Stimulated activated naive CD8-positive, alpha-beta T cell treated with anti-CD3 and anti-CD28 coated beads, Interleukin-15, Interleukin-2, amounts not matched to agents 100 U/mL and 50 U/mL, for 24 hours (primary cell): ENCODE measurements at regions not wholly inside any gene's neighbourhood (a gene's known extent, or its start where the extent isn't known, plus 50 kb on each side); places are given as distances from the start of the nearest gene placed in this dataset.

ENCODE experiments used
- ATAC-seq: fragments of 150-1000 bp; cut with Tn5 transposase; one replicate; pipeline ENCODE4 v1.10.0; 2021
- DNase-seq: peaks from one replicate; pipeline ENCODE4 v3.0.0; 2021

DNA sequence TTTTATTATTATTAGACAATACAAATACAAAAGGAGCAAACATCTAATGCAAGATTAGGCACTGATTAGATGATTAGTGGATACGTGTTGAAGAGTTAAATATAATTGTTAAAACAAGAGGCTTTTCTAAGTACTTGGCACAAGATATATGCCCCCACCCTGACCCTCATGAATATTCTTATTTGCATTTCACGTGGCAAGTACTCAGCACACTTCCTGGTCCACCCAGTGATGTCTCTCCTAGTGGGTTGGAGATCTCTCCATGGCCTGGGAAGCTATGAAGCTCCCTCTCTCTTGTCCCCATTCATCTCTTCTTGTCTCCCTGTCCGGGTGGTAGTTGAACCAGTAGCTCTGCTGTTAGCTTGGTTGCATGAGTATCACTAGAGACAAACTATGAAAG is 375.3 kb downstream of the ADRA2A start:
- no peak for ATAC-seq
- no peak for DNase-seq

DNA sequence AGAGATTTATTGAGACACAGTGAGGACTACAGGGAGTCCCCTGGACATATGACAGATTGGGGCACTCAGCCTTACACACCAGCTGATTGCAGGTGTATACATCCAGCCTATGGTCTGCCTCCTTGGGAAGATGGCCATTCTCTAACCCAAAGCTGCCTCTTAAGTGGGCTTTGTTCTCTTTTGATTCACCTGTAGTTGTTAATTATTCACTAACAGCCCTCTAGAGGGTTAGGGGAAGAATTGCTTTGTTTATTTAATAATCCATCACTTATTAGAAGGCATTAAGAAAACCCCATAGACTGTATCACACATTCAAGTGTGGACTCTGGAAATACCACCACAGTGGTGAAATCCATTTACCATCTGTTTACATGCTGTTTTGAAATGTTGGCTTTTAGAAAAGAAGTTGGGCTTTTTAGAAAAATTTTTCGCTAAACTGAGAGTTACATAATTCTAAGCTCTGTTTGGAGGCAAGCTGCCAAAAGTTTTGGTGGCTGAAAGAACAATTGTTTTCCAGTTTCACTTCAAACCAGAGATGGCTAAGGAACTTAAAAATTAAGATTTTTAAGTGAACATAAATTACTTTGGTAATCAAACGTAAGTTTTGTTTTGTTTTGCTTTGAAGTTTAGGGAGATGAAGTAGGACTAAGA is 379.1 kb downstream of the ADRA2A start:
- DNase-seq (no peak), ATAC-seq (no peak)

DNA sequence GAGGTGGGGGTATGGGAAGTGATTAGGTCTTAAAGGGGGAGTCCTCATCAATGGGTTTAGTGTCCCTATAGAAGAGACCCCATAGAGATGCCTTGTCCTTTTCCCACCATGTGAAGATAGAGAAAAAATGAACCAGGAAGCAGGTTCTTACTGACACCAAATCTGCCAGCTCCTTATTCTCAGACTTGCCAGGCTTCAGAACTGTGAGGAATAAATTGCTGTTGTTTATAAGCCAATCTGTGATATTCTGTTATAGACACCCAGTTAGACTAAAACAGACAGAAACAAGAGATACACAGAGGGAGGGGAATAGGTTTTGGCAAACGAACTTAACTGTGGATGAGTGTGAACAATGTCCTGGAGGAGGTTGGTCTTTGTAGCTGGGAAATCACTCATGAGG is 381.4 kb downstream of the ADRA2A start:
- no peak for ATAC-seq
- no peak for DNase-seq

DNA sequence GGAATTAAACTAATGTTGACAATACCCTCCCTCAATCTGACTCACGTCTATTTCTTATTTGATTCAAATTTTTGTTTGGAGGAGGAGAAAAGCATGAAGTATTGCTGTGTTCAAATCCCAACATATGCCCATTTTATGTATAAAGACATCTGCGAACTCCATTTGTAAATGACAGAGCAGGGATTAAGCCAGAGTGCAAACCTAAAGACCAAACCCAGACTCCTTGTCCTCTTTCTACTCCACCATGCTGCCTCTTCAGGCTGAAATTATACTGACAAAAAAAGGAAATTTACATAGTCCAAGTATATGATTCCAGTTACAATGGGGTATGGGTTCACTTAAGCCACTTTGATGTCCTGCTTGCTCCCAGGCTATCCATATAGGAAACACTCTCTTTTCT is 383.1 kb downstream of the ADRA2A start:
- ATAC-seq (no peak), DNase-seq (no peak)

DNA sequence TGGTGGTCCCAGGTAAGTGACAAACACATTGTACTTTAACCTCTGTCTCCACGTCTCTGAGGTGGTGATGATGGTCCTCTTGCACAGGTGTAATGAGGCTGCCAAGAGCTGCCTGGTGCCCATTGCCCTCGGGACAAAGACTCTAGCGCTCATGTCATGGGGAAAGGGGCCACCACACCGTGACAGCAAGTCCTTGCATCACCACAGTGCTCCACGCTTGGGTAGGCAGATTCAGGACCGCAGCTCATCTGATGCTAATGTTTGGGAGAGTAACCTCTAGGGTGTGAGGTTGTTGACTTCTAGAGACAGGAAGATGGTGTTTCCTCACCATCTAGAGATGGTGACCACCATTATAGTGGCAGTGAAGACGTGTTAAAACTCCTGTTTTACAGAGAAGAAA is 395.6 kb downstream of the ADRA2A start:
- DNase-seq = no peak
- no peak for ATAC-seq

DNA sequence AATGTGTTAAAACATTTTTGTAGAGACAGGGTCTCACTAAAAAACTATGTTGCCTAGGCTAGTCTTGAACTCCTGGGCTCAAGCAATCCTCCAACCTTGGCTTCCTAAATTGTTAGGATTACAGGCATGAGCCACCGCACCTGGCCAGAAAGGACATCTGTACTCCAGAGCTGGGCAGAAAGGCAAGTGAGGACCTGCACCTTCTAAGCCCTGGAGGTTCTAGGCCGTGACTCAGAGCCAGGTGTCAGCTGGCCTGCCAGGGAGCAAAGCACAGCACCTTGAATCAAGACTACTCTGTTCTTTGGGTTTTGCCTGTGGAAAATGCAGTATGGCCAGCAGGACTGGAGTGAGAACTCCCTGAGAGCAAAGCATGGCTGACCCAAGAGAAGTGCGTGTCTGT is 396.5 kb downstream of the ADRA2A start:
- ATAC-seq = no peak
- no peak for DNase-seq

DNA sequence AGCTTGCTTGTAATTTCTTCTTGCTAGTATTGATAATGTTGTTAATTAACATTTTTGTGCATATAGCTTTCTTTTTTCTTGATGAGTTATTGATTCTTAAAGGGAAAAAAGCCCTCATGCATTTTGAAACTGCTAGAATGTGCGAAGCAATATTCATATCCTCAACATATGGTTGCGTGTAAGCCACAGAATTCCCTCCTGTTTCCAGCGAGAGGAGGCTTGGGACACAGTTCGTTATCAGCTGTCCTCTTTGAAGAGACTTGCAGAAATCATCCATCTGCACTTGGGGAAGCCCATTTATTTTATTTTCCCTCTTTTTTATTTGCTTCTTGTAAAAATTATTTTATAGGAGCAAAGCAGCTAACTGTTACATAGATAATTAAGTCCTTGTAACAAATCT is 398.0 kb downstream of the ADRA2A start:
- DNase-seq = no peak
- ATAC-seq = no peak

DNA sequence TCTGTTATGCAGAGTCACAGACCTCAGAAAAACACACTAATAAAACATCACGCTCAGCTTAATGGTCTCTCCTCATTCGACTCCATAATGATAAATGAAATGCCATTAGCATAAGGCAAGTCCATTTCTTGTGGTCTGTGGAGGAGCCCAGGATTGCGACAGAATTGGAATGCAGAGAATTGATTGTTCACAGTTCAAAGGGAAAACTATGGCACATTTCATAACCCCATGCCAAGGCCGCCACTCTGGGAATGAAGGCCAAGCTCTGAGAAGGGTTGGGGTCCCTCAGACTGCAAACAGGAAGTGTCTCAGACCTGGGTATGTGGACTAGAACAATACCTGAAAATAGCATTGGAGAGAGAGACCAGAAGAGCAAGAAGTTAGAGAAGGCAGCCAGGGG is 398.9 kb downstream of the ADRA2A start:
- ATAC-seq (no peak), DNase-seq (no peak)

DNA sequence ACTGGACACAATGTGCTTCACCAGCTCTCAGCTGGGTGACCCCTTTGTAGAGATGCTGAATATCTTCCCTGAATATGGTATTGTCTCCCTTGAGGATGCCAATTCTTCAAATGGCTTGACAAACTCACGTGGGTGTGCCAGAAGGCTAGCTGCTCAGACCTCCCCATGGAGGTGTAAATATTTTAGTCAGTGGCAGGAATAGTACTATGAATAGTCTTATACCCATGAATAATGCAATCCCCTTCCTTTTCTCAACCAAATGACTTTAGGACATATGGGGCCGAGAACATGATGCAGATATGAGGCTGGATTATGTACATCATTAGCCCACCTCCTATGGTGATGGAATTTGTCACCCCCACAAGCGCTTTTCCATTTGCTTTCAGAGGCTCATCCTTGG is 401.8 kb downstream of the ADRA2A start:
- DNase-seq (no peak), ATAC-seq (no peak)

DNA sequence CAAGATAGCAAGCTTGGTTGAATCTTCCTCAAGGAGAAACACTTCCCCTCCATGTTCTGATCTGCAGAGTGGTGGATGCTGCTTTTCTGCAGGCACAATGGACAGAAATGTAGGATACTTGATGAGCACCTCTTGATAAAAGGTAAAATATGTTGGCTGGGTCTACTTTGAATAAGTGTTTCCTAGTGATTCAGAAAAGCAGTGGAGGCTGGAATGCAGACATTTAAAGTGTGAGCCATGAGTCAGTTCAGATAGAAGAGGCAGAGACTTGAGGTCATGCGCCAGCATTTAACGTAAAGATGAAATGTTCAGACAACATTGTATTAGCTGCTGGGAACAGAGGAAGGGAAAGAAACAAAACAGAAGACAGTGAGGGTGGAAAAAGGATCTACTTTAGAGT is 403.1 kb downstream of the ADRA2A start:
- ATAC-seq (no peak), DNase-seq (no peak)

DNA sequence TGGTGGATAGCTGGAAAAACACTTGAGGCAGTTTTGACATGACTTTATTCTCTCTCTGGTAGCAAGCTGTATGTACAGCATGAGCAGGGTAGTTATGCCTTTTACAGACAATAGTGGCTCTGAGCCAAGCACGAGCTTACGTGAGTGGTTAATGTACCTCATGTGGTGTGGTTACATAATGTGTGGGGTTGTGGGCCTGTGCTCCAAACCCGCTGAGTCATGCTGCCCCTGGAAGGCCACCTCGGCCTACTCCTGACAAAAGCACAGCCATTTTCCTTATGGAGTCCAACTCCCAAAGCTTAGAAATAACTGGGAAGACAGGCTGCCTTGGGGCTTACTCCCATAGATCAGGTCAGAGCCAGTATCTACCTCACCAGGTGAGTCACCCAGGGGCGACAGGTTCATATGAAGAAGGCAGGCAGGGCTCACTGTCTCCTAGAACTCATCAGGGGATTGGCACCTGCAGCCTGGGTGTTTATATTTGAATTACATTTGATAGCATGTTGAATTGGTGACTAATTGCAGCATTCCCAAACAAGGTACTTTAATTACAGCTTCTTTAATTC is 404.5 kb downstream of the ADRA2A start:
- DNase-seq (no peak), ATAC-seq (no peak)

DNA sequence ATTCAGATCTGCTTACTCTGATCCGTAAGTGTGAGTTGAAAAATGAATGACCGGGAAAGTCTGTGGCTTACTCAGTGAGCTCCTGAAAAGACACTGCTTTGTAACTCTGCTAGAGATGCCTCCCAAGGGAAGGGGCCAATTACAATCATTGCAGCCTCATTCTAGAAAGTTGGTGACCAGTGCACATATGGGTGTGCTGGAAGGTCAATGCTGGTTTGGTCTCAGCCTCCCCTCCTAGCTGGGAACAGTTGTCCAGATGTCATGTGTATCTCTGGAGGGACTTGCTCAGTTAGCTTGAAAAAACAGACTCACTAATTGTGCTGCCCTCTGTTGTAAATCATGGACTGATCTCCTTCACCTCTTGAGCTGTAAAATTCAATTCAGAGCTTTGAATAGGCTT is 405.0 kb downstream of the ADRA2A start:
- no peak for DNase-seq
- no peak for ATAC-seq

DNA sequence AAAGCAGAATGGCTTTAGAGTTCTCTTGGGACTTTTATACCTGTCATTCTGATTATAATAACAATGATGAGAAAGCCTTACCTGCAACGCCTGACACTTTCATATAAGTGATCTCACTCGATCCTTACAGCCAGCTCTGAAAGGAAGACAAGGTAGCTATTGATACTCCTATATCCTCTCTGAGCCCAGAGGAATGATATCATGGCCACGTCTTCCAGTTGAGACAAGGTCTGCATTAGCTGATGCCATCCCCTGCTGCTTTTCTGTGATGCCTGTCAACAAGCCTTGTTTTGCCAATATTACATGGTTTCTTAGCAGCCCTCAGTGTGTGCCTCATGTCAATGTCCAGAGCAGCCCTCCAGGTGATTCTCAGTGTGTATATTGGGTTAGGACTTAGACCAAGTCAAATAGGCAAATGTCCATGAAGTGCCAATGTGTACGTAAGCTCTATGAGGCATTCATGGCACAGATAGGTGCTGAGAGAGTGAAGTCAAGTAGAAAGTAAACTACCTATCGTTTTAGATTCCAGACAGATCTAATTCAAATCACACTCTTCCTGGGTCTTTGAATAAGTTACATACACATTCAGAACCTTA is 405.9 kb downstream of the ADRA2A start:
- ATAC-seq (no peak), DNase-seq (no peak)

DNA sequence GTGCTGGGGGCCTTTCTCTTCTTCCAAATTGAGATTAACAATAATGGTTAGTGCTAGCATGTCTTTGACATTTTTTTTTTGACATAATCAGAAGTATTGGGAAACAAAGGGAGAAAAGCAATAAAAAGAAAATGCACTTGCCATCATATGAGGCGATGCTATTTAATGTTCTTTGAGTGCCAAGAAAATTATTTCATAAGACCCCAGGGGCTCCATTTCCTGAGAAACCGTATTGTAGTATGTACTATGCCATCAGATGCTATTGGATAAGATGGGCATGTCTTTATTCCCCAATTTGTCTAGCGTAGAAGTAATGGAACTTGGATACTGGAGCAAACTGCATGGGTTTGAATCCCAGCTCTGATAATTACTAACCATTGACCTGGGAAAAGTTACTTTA is 408.9 kb downstream of the ADRA2A start:
- ATAC-seq (no peak), DNase-seq (no peak)

DNA sequence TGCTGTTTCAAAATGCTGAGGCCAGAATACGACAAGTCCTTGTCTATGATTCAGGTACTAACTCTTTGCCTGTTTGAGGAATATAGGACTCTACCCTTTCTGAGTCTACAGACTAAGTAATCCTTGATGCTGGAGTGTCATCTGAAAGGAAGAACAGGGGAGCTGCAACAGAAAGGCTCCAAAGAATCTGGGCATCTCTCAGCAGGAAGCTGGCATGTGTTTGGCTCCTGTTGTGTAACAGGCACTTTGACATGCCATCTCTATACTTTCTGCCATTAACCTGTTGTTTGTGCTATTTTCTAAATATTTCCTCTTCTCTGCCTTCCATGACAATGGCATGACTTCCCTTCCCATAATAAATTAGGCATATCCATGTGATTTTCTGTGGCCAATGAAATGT is 409.5 kb downstream of the ADRA2A start:
- DNase-seq (no peak), ATAC-seq (no peak)

DNA sequence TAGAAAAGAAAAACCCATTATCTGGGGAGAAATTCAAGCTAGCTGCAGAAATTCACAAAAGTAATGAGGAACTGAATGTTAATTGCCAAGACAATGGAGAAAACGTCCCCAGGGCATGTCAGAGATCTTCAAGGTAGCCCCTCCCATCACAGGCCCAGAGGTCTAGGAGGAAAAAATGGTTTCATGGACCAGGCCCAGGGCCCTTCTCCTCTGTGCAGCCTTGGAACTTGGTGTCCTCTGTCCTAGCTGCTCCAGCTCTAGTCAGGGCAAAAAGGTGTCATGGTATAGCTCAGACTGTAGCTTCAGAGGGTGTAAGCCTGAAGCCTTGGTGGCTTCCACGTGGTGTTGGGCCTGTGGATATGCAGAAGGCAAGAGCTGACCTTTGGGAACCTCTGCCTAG is 411.8 kb downstream of the ADRA2A start:
- ATAC-seq = no peak

DNA sequence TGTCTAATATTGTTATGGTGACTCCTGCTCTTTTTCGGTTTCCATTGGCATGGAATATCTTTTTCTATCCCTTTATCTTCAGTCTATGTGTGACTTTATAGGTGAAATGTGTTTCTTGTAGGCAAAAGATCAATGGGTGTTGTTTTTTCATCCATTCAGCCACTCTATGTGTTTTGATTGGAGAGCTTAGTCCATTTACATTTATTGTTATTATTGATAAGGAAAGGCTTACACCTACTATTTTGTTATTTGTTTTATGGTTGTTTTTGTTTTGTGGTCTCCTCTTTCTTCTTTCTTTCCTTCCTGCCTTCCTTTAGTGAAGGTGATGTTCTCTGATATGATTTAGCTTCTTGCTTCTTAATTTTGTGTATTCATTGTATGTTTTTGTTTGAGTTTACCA is 414.3 kb downstream of the ADRA2A start:
- ATAC-seq (no peak), DNase-seq (no peak)

More for the DNA sequence above, 411.8 kb downstream of the ADRA2A start:
- no peak for DNase-seq

DNA sequence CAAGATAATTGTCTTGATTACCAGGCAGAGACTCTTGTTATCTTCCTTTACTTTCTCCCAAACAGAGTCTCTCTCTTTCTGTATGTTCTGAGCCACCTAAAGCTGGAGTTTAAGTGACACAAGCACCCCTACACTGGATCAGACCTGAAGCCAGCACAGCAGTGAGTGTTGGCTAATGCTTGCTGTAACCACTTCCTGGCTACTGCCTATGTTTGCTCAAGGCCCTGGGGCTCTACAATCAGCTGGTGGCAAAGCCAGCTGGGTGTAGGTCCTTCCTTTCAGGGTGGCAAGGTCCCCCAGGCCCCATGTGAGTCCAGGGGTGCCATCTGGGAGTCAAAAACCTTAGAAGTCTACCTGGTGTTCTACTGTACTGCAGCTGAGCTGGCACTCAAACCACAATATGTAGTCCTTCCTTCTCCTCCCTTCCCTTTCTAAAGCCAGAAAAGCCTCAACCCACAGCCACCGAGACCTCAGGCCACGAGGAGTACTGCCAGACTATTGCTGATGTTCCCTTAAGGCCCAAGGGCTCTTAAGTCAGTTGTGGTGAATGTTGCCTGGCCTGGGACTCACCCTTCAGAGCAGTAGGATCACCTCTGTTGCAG is 416.3 kb downstream of the ADRA2A start:
- no peak for ATAC-seq
- no peak for DNase-seq

DNA sequence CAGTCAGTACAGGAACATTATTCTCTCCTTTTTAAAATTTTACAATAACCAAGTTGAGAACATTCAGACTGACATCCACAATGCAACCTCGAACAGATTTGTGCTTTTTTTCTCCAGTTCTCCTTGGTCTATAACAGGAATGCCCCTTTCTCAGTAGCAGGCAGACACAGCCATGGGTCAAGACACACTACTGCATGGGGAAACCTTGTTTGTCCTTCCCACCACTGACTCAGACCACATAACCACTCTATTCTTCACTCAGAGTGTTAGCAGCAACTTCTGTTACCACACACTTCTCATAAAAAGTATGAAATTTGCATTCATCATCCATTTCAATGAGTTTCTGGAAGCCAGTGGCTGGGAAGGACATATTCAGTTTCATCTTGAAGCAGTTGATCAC is 421.7 kb downstream of the ADRA2A start:
- ATAC-seq = no peak
- no peak for DNase-seq

DNA sequence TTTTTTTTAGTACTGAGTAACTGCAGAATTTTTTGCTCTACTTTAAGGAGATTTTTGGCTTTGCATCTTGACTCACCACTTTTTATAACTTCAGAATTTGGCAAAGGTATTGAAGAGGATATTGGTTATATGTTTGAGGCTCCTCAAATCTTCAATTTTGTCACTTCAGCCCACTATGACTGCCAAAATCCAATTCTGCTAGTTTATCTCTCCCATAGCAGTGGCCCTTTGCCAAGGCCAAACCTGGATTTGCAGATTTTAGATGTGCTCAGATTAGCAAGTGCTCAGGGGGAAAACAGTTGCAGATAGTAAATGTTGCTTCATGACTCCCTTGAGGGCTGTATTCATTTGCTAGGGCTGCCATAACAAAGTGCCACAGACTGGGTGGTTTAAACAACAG is 427.5 kb downstream of the ADRA2A start:
- DNase-seq (no peak), ATAC-seq (no peak)

DNA sequence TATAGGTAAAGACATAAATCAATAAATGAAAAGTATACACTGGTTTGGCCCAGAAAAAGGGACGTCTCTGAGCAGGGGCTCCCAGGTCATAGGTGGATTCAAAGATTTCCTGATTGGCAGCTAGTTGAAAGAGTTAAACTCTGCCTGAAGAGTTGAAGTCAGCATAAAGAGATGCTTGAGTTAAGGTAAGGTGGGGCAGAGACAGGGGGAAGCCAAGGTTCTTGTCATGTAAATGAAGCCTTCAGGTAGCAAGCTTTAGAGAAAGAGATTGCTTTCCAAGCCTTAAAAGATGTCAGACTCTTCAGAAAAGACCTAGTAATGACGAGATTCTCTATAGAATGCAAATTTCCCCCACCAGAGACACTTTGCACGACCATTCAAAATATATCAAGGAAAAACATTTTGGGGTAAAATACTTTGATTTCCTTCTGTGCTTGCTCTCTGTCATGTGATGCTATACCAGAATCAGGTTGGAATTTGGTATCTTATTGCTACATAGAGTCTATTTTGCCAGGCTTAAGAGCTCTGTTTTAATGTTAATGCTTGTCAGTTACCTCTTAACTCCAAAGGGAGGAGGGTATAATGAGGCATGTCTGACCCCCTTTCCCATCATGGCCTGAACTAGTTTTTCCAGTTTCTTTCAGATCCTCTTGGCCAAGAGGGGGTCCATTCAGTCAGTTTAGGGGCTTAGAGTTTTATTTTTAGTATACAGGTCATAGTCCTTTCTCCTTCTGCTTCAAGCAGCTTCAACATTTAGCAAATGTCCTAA is 429.6 kb downstream of the ADRA2A start:
- ATAC-seq = no peak

DNA sequence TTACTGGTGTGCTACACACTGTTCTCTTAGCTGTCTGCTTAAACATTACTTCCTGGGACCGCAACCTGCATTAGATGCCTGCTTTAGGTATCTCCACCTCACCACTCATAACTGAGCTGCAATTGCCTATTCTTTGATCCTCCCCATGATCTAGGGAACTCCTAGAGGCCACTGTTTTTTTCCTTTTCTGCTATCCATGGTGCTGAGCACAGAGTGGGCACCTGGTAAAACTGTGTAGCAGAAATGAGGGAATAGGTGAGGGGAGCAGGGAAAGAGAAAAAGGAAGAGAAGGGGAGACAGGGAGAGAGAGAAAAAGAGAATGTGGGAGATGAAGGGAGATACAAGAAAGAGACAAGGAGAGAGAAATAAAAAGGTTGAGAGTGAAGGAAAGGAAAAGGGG is 434.9 kb downstream of the ADRA2A start:
- no peak for ATAC-seq
- DNase-seq = no peak

More for the DNA sequence above, 429.6 kb downstream of the ADRA2A start:
- no peak for DNase-seq

DNA sequence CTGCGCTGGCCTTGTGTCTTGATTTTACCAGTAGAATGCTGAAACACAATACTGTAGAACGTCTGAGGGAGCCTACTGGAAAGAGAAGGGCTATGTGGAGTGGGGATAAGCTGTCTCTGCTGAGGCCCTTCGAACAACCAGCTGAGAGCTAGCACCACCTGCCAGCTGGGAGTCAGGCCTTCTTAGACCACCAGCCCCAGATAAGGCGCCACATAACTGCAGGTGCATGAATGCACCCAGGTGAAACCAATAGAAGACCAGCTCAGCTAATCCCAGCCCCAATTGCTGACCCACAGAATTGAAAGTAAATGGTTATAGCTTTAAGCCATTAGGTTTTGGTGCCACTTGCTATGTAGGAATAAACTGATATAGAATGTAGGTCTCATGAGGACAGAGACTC is 438.4 kb downstream of the ADRA2A start:
- ATAC-seq = no peak
- DNase-seq = no peak
